Spinal cord (tissue), 9 donors: ENCODE measurements at regions not wholly inside any gene's neighbourhood (a gene's known extent, or its start where the extent isn't known, plus 50 kb on each side); places are given as distances from the start of the nearest gene placed in this dataset.

Experiments used
- DNase-seq, 6 donors: peaks; one replicate each; pipeline versions ENCODE4 v3.0.0 to v3.0.0-alpha.2; 2013 to 2015; ENCODE audit warnings: low spot score in 6 of 6, low read depth in 4 of 6
- H3K27ac ChIP-seq: one replicate; pipeline ENCODE4 v1.5.1; 2013; ENCODE audit warnings: low read depth, low read length, control low read depth
- H3K27me3 ChIP-seq: one replicate; pipeline ENCODE4 v1.6.1; 2013; ENCODE audit warnings: low read length; ENCODE audit not compliant: control insufficient read depth, insufficient read depth
- H3K36me3 ChIP-seq: one replicate; pipeline ENCODE4 v1.6.1; 2013; ENCODE audit warnings: low read length; ENCODE audit not compliant: control insufficient read depth, insufficient read depth
- H3K4me1 ChIP-seq: one replicate; pipeline ENCODE4 v1.6.1; 2013; ENCODE audit warnings: low read length; ENCODE audit not compliant: control insufficient read depth, insufficient read depth
- H3K4me3 ChIP-seq: one replicate; pipeline ENCODE4 v1.5.1; 2013; ENCODE audit warnings: low read depth, low read length, control low read depth
- H3K9me3 ChIP-seq: one replicate; pipeline ENCODE4 v1.6.1; 2013; ENCODE audit warnings: low read length; ENCODE audit not compliant: control insufficient read depth, insufficient read depth
- WGBS: methylation state at CpG from one replicate; pipeline ENCODE4 v1.1.5; 2013; ENCODE audit warnings: missing lambda C conversion rate; ENCODE audit not compliant: insufficient coverage; 5-methylcytosine and 5-hydroxymethylcytosine counted together
- donor health status: healthy.

DNA sequence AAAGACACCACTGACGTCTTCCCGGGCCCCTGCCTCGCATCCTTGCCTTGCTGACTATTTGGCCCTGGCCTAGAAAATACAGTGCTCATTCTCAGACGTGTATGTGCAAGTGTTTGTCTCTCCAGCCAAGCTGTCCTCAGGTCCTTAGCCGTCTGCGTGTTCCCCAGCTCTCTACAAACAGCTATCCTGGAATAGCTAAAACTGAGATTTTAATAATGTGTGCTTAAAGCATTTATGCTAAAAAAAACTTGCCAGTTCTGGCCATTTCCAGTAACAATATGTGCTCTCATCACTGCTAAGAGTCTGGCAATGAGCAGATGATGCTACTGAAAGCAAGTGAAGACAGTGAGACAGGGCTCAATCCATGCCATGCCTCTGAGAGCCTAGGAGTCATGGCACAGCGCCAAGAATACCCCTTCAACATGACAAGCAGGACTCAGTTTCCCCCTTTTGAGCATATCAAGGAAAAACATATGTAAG lies 55.7 kb downstream of the IRF2BP2 start:
- H3K36me3 ChIP-seq, result no peaks in the 10 kb centered on the region
- H3K4me3 ChIP-seq, result no peak overlapping the region
- 87% methylated on average over 4 of the region's 7 CpGs for WGBS
- H3K4me1 ChIP-seq, result peaks cover 42% of the 10 kb centered on the region
- no peaks in the 10 kb centered on the region for H3K9me3 ChIP-seq
- no peaks in the 10 kb centered on the region for H3K27me3 ChIP-seq
- no peak for DNase-seq
- H3K27ac ChIP-seq, result peak overlapping the region; percentile 48

DNA sequence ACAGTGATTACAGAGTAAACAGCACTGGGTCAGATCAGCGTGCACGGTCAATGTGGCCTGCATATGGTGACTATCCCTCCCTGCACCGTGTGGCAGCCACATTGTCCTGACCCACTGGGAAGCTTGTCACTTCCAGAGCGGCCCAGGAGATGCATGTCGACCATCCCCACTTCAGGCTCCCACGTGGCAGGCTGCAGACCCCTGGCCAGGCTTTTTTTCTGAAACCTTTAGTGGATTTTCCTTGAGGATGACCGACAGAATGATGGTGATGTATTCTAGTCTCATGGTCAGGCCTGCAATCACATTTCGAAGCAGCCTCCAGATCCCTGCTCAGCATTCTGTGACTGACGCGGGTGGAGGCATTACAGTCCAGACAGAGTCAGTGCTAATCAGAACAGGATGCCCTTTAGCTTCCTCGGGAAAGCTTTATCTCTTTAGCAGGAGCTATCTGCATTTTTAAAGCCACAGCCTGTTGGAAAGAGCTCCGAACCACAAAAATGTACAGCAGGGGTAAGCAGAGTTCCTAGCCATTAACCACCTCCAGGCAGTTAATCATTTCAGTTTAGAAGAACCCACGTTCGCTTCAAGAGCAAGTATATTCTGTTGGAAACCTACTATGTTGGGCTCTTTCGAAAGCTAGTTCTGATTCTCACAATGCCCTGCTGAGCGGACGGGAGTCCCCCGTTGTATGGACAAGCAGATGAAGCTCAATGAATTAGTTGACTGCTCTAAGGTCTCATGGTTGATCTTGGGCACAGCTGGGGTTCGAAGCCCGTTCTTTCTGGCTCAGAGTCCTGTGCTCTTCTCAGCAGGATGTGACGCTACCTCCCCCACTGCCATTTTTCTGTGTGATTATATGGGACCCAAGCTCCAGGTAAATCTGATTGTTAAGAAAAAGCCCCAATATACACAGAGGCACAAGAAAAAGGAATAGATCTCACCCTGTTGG lies 56.5 kb downstream of the IRF2BP2 start:
- peak in 1 of 6 donors; percentile 74 for DNase-seq
- H3K36me3 ChIP-seq, result no peaks in the 10 kb centered on the region
- no peak overlapping the region for H3K4me3 ChIP-seq
- peaks cover 42% of the 10 kb centered on the region for H3K4me1 ChIP-seq
- H3K27ac ChIP-seq, result no peak overlapping the region
- no peaks in the 10 kb centered on the region for H3K9me3 ChIP-seq
- H3K27me3 ChIP-seq, result no peaks in the 10 kb centered on the region
- 58% methylated on average over 18 of the region's 21 CpGs for WGBS

DNA sequence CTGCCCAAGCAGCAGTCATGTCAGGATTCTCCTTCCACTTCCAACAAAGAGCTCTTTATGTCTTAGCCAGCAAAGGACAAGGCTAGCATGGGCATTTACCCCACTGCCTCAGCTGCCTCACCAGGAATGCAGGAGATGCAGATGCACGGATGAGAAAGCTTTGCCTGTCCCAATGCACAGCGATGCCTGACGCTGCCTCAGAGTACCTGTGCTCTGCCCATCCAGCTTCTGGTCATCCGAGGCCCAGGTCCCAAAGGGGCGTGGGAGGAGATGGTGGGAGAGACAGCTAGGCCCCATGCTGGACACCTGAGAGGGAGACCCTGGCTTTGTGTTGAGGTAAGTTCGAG lies 59.0 kb downstream of the IRF2BP2 start:
- Histone ChIP-seq H3K4me1 (peaks cover 48% of the 10 kb centered on the region), H3K4me3 (no peak overlapping the region), H3K27ac (peak overlapping the region; percentile 82), H3K9me3 (no peaks in the 10 kb centered on the region), H3K36me3 (no peaks in the 10 kb centered on the region), H3K27me3 (no peaks in the 10 kb centered on the region)
- no peak for DNase-seq
- WGBS, result 67% methylated on average over 6 of the region's 6 CpGs

DNA sequence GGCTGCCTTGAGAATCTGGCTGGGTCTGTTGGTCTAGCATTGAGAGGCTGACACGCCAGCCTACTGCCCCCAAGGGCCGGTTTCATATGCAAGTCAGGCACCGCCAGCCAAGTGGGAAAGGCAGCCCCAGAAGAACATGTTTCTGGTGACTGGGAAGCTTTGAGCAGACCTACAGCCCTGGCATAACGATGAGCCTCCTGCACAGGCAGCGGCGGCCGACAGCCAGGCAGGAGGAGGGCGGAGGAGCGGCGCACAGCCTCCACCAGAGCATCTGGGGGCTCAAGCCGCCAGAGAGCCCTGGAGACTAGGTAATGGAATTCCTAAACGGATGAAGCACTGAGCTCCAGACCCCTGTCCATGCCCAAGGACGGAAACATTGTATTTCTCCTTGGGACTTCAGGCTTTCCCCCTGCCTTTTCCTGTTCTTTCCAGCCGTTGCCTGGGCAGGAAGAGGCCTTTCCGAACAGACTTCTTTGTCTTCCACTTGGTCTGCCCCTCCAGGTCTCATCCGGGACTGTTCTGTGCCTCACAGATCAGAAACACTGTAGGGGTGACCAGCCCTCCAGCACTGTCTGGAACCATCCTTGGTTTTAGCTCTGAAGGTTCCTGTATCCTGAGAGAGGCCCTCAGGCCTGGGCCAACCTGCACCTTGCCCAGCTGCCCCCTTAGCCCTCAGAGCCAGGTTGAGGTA lies 59.5 kb downstream of the IRF2BP2 start:
- WGBS, result 16% methylated on average over 16 of the region's 16 CpGs
- peak in 2 of 6 donors; percentile 89 to 93 for DNase-seq
- Histone ChIP-seq H3K27ac (peak overlapping the region; percentile 82), H3K36me3 (no peaks in the 10 kb centered on the region), H3K9me3 (no peaks in the 10 kb centered on the region), H3K4me1 (peaks cover 53% of the 10 kb centered on the region), H3K4me3 (no peak overlapping the region), H3K27me3 (no peaks in the 10 kb centered on the region)

DNA sequence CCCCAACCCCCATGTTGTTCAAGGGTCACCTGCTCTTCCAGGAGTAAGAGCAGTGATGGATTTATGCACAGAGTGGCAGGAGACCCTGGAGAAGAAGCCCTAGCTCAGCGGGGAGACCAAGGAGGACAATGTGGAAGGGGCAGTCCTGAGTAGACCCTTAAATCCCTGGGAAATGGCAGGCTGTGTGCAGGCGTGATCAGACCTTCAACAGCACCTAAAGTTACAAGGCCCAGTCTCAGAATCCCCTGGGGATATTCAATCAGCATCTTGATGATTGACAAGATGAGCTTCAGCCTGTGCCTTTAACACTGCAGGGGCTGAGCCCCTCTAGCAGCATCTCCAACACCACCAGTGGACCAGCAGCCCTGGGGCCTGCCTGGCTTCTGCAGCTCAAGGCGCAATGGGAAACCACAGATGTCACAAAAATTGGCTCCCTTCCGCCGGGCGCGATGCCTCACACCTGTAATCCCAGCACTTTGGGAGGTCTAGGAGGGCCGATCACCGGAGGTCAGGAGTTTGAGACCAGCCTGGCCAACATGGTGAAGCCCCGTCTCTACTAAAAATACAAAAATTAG lies 60.4 kb downstream of the IRF2BP2 start:
- Histone ChIP-seq H3K4me3 (no peak overlapping the region), H3K36me3 (no peaks in the 10 kb centered on the region), H3K4me1 (peaks cover 54% of the 10 kb centered on the region), H3K9me3 (no peaks in the 10 kb centered on the region), H3K27ac (peak overlapping the region; percentile 37), H3K27me3 (no peaks in the 10 kb centered on the region)
- DNase-seq, result no peak
- WGBS, result 89% methylated on average over 8 of the region's 10 CpGs

DNA sequence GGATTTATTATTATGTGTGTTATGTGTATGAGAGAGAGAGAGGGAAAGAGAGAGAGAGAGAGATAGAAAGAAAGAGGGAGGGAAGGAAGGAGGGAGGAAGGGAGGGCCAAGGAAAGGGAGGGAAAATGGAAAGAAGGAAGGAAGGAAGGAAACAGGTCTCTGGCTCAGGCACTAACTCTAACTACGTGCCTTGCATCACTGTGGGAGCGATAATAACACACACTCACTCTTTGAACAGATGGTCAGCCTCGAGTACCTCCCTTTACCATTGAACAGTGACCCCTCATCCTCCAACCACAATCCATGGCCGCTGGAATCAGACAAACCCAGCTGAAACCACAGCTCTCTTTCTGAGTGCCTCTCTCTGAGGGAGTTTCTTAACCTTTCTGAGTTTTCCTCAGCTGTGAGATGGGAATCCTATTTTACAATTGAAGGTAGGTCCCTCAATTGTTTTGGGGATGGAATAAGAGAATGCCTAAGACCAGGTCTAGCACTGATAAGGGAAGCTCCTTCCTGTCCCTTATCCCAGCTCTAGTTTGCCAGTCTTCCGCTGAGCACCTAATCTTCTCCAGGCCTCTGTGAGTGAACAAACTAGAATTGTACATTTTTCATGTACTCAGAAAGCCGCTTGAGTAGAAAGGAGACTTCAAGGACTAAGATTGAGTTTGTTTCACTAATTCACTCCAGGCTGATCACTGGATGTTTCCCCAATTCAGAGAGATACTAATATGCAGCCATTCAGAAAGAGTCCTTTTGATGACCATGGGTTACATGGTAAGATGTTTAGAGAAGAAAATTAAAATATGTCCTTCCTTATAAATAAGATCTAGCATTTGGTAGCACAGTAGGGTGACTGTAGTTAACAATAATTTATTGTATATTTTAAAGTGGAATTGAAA lies 62.8 kb downstream of the IRF2BP2 start:
- Histone ChIP-seq H3K27me3 (no peaks in the 10 kb centered on the region), H3K36me3 (no peaks in the 10 kb centered on the region), H3K9me3 (no peaks in the 10 kb centered on the region), H3K27ac (no peak overlapping the region), H3K4me1 (peaks cover 62% of the 10 kb centered on the region), H3K4me3 (no peak overlapping the region)
- 73% methylated on average over 3 of the region's 6 CpGs for WGBS
- no peak for DNase-seq

DNA sequence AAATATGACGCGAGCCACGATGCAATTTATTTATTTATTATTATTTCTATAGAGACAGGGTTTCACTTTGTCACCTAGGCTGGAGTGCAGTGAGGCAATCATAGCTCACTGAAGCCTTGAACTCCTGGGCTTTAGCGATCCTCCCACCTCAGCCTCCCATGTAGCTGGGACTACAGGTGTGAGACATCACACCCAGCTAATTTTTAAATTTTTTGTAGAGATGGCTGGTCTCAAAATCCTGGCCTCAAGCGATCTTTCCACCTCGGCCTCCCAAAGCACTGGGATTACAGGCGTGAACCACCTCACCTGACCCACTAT lies 63.6 kb downstream of the IRF2BP2 start:
- WGBS, result 100% methylated on average over 1 of the region's 7 CpGs
- peak overlapping the region; percentile 92 for H3K27ac ChIP-seq
- DNase-seq, result no peak
- no peaks in the 10 kb centered on the region for H3K27me3 ChIP-seq
- H3K9me3 ChIP-seq, result no peaks in the 10 kb centered on the region
- H3K4me1 ChIP-seq, result peaks cover 63% of the 10 kb centered on the region
- H3K36me3 ChIP-seq, result no peaks in the 10 kb centered on the region
- H3K4me3 ChIP-seq, result no peak overlapping the region

DNA sequence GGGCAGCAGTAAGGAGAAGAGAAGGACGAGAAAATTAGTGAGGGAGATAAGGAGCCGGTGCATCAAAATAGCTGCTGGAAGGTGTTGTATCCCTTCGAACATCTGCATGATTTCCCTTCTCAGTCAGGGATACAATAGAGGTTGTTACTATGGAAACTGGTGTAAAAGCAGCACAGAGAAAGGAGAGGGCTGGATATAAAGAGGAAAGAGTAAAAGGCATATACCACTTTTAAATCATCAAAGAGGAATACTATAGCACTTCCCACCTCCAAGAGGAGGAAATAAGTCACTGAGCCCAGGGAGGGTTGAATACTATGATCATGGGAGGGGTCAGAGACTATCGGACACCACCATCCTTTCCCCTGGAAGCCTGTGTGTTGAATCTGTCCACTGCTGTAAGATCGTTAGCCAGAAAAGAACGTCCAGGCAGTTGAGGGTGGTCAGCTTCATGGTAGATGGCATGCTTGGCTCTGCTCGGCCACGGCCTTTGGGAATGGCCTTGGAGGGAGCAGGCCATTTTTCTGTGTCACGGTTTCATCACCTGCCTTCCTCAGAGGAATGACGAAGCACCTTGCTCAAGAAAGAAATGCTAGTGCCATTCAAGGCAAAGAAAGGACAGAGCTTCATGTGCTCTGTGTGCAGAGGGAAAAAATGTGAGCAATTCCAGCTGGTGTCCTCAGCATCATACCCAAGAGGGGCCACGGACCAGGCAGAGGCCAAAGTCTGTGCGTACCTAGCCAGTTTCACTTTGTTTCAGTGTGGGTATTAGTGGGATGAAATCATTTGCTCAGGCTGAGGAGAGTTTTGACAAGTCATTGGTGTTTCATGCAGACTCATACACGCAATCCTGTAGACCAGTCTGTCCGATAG lies 64.2 kb downstream of the IRF2BP2 start:
- no peak overlapping the region for H3K4me3 ChIP-seq
- peak overlapping the region; percentile 92 for H3K27ac ChIP-seq
- H3K9me3 ChIP-seq, result no peaks in the 10 kb centered on the region
- no peaks in the 10 kb centered on the region for H3K27me3 ChIP-seq
- H3K4me1 ChIP-seq, result peaks cover 57% of the 10 kb centered on the region
- WGBS, result 52% methylated on average over 10 of the region's 14 CpGs
- DNase-seq, result peak in 2 of 6 donors; percentile 67 to 95
- no peaks in the 10 kb centered on the region for H3K36me3 ChIP-seq
